Left cardiac atrium (tissue), 4 donors: ENCODE measurements at regions not wholly inside any gene's neighbourhood (a gene's known extent, or its start where the extent isn't known, plus 50 kb on each side); places are given as distances from the start of the nearest gene placed in this dataset.
"Not testable (repeated sequence)": the region's sequence is repeated elsewhere in the genome, so short reads cannot be mapped to it uniquely, and the experiment has no call there.

Source experiments
- ATAC-seq, 2 donors: fragments of 200-7000 bp; cut with Tn5 transposase; one replicate each; pipeline ENCODE4 v1.9.1; 2020; ENCODE audit warnings: mild to moderate bottlenecking in 2 of 2, moderate library complexity in 2 of 2
- DNase-seq: peaks from one replicate; pipeline ENCODE4 v3.0.0-alpha.2; 2020
- intact Hi-C, 2 donors: fragments of 100-400 bp; cut with DNase I; formaldehyde crosslinking; loops; one replicate each; pipeline versions ENCODE4 v1.14.1 to v1.15.1; 2022 to 2023
- donor health status: DM: no; HTN: yes; CAD: no.
- donor health status: DM: no; HTN: yes; CAD: no; lungs with severe emphysema.
- donor health status: DM: yes; HTN: yes; CAD: no.
- donor health status: Dilated cardiomyopathy.

DNA sequence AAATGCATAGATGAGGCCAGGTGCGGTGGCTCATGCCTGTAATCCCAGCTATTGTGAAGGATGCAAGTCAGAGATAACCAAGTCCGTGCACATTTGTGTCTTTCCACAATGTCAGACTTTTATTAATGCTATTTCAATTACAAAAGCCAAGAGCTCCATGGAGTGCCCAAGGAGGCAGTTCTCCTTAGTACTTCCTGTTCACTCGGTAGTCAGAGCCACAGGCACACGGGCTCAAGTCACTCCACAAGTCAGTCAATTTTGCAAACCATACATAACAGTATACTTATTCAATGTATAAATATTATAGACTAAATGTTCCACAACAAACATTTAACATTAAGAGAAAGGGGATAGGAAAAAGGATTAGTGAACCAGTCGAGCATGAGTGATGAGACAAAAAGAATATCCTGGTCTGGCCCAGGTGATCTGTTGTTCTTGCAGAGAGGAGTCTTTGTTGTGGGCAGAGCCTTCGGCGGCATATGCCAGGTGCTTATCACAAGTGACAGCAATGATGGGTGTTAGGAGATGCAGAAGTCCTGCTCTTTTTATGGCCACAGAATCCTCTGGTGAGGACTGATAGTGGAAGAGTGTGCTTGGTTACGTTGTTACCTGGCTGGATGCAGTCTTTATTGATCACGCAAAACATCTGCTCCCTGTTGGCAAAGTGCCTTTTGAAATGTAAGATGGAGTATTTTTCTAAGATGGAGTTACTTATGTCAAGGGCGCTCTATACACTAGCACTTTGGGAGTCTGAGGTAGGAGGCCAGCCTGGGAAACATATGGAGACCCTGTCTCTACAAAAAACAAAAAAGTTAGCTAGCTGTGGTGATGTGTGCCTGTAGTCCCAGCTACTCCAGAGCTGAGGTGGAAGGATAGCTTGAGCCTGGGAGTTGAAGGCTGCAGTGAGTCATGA, 167.0 kb upstream of the FBXL17 start:
- DNase-seq = no peak
- intact Hi-C loops = no loop called here
- ATAC-seq = no peak

- ATAC-seq (no peak), DNase-seq (no peak)
- intact Hi-C loops = no loop called here
Observed at GRCh38 chr5:108546939-108547338, 165.0 kb upstream of the FBXL17 start.

GRCh38 chr5:108545301-108545700, 163.4 kb upstream of the FBXL17 start:
- intact Hi-C loops = no loop called here
- DNase-seq = no peak
- no peak for ATAC-seq

- DNase-seq (no peak), ATAC-seq (no peak)
- intact Hi-C loops = no loop called here
Observed at GRCh38 chr5:108543486-108543885, 161.6 kb upstream of the FBXL17 start.

DNA sequence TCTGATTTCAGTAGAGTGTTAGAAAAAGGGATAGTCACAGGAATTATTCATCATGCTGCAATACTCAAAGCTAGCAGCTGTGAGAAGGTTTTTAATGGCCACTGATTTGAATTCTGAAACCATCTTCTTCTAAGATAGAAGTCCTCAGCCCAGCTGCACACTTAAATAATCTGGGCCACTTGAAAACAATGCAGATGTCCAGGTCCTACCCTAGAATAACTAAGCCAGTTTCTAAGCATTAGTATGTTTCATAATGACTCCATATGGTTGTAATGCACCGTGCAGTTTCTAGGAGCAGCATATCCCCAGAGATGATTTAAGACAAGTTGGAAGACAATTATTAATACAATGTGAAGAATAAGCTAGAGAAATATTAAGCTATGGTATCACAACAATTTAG, 159.9 kb upstream of the FBXL17 start:
- intact Hi-C loops = no loop called here
- no peak for ATAC-seq
- DNase-seq = no peak

- DNase-seq (no peak), ATAC-seq (no peak)
- intact Hi-C loops = no loop called here
Observed at GRCh38 chr5:108536321-108536720, 154.4 kb upstream of the FBXL17 start.

- ATAC-seq, DNase-seq, intact Hi-C loops: not testable (repeated sequence)
Observed at GRCh38 chr5:108532129-108532445, 150.2 kb upstream of the FBXL17 start.

DNA sequence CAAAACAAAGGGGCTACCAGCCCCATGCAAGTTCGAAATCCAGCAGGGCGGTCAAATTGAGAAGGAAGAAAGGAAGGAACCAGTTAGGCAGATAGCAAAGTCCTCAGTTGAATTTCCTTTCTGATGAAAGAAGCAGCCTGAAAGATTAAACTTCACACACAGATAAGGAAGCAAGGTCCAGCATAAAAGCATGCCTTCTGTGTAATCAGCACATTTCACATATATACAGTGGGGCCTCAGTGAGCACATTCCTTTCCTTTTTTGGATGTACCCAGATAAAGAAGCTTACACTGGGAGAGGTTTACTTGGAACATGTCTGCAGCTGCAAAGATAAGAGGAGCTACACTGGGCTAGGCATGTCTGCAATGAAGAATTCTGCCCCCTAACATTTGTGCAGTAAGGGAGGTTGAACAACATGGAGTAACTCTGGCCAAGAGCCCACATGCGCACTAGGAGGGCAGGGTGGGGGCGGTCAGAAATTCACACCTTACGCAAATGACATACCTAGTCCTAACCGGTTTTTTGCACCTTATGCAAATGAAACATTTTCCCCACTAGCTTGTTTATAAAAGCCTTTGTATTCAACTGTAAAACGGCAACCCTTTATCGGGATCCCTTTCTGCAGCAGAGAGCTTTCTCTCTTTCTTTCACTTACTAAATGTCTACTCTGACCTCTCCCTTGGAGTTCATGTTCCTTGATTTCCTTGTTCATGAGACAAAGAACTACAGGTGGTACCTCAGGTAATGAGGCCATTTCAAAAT, 149.7 kb upstream of the FBXL17 start:
- DNase-seq (no peak), ATAC-seq (peak; percentile 59 to 80)
- intact Hi-C loops = no loop called here

DNA sequence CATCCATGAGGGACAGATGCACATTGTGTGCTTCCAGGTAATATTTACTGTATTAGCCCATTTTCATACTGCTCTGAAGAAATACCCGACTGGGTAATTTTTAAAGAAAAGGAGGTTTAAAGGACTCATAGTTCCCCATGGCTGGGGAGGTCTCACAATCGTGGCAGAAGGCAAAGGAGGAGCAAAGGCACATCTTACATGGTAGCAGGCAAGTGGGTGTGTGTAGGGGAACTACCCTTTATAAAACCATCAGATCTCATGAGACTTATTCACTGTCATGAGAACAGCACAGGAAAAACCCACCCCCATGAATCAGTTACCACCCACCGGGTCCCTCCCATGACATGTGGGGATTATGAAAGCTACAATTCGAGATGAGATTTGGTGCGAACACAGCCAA, 148.8 kb upstream of the FBXL17 start:
- DNase-seq (no peak), ATAC-seq (no peak)
- intact Hi-C loops = no loop called here

- no peak for ATAC-seq
- intact Hi-C loops = no loop called here
- no peak for DNase-seq
Observed at GRCh38 chr5:108529381-108529780, 147.5 kb upstream of the FBXL17 start.

- DNase-seq = no peak
- intact Hi-C loops = no loop called here
- ATAC-seq = no peak
Observed at GRCh38 chr5:108528655-108529054, 146.8 kb upstream of the FBXL17 start.

DNA sequence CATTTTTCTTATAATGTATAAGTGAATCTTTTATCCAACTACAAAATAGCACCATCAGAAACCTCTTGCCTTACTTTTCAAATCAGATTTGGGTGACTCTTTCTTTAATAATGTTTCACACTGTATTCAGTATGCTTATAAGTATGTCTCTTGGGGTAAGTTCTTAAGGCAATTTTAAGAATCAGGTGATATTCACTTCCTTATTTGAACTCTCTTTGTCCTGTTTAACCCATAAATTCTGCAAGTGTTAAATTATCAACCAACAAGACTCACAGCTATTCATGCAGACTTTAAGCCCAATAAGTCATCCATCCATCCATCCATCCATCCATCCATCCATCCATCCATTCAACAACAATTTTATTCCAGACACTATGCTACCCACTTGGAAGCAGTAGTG, 142.7 kb upstream of the FBXL17 start:
- DNase-seq (no peak), ATAC-seq (no peak)
- intact Hi-C loops = no loop called here

DNA sequence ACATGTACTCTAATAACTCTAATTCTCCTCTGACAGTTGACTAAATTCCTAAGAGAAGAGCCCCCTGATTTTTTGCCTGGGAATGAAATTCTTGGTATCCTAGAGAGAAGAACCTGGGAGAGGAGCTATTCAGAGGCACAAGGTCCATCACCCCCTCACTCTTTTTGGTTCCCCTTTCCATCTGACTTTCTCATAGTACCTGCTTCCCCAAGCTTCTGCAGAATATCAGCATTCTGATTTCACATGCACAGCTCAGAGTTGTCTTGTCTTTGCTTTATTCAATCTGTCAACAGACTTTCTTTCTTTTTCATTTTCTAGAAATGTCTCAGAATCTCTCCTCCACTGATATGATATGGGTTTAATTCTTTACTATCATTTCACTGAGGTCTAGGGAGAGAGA, 141.5 kb upstream of the FBXL17 start:
- ATAC-seq = no peak
- no peak for DNase-seq
- intact Hi-C loops = no loop called here

DNA sequence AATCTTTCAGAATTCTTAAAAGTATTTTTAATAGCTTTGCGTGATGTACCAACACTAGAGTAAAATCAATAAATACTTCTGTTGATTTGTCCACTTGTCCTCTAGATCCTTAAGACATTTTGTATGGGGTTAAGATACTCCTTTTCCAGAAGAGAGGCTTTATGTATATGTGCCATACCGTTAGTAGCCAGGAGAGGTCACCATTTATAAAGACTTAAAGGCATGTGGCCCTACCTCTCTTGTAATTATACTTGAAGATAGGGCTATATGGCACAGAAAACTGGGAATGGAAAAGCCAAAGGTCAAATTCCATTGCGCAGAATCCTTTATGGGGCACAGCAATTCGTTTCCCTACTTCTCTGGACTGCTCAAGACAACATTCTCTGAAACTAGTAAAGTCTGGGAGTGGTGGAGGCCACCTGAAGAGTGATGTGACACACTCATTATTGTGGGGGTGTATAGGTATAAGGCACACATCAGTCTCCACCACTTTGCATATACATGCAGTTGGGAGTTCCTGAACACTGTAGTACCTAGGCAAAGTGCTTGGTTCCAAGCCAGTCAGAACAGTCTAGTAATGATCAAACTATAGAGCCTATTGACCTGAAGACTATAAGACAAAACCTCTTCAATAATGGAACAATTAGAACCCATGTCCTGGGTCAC, 140.1 kb upstream of the FBXL17 start:
- intact Hi-C loops = no loop called here
- ATAC-seq (peak in 1 of 2 donors; percentile 70), DNase-seq (no peak)

- DNase-seq (no peak), ATAC-seq (no peak)
- intact Hi-C loops = no loop called here
Observed at GRCh38 chr5:108521011-108521700, 139.3 kb upstream of the FBXL17 start.

- DNase-seq (no peak), ATAC-seq (no peak)
- intact Hi-C loops = no loop called here
Observed at GRCh38 chr5:108516785-108517184, 134.9 kb upstream of the FBXL17 start.

DNA sequence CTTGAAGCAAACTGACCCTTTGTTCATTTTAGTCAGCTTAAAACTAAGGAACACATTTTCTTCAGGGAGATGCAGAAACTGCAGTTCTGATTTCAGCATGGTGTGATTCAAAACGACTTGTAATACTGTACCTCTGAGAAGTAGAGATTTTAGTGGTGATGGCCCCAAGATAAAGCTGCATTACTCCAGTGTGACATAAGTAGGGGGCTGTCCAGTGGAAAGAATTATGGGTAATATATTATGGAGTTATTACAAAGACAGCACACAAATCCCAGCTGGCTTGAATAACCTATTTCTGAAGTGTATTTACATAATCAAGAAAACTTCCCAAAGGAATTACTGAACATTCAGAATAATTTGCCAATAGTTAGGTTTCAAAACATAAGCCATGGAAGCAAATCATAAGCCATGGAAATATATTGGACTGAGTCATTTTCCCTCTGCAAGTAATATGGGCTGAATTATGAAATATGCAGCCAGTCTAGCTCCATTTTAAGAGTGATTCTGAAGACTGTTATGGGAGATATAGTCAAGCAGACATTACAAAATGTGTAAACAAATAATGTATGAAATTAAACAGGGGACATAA, 133.7 kb upstream of the FBXL17 start:
- DNase-seq = no peak
- no peak for ATAC-seq
- intact Hi-C loops = no loop called here

DNA sequence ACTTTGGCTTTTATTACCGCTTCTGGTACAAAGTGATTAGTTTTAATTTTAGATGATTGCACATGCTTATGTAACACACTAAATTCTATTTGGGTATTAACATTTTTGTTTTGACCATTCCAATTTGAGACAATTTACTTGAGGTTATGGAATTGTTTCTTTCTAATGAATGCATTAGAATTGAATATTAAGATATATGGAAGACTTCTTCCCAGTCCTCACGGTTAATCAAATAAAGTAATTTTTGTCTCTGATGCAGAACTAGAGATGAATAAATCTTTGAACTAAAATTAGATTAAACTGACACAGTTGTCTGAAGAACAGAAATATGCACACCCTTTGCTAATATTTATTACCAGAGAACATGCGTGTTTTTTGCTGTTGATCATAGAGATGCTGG, 127.1 kb upstream of the FBXL17 start:
- intact Hi-C loops = no loop called here
- ATAC-seq = no peak

GRCh38 chr5:108507631-108508030, 125.7 kb upstream of the FBXL17 start:
- DNase-seq (no peak), ATAC-seq (no peak)
- intact Hi-C loops = no loop called here

More for the DNA sequence above, 127.1 kb upstream of the FBXL17 start:
- no peak for DNase-seq
